Stomach smooth muscle (tissue), 2 donors: ENCODE measurements at regions not wholly inside any gene's neighbourhood (a gene's known extent, or its start where the extent isn't known, plus 50 kb on each side); places are given as distances from the start of the nearest gene placed in this dataset.

Experiments
- H3K27ac ChIP-seq: one replicate; pipeline ENCODE4 v1.7.0; 2013; ENCODE audit warnings: mild to moderate bottlenecking, low read length, inconsistent platforms
- H3K27me3 ChIP-seq, 2 donors: one replicate each; pipeline ENCODE4 v1.7.0; 2013; ENCODE audit warnings: low read length in 2 of 2; ENCODE audit not compliant: insufficient read depth in 2 of 2, control insufficient read depth in 1 of 2
- H3K36me3 ChIP-seq, 2 donors: one replicate each; pipeline ENCODE4 v1.7.0; 2013; ENCODE audit warnings: low read length in 2 of 2; ENCODE audit not compliant: control insufficient read depth in 2 of 2, insufficient read depth in 2 of 2
- H3K4me1 ChIP-seq: one replicate; pipeline ENCODE4 v1.7.0; 2013; ENCODE audit warnings: low read length; ENCODE audit not compliant: control insufficient read depth, insufficient read depth
- H3K4me3 ChIP-seq, 2 donors: one replicate each; pipeline ENCODE4 v1.7.0; 2013; ENCODE audit warnings: low read length in 2 of 2
- H3K9ac ChIP-seq, 2 donors: one replicate each; pipeline ENCODE4 v1.7.0; 2013; ENCODE audit warnings: low read length in 2 of 2, mild to moderate bottlenecking in 1 of 2
- H3K9me3 ChIP-seq, 2 donors: one replicate each; pipeline ENCODE4 v1.7.0; 2013; ENCODE audit warnings: low read length in 2 of 2; ENCODE audit not compliant: control insufficient read depth in 2 of 2
- donor health status: healthy.
- donor health status: Pancreatic carcinoma.

DNA sequence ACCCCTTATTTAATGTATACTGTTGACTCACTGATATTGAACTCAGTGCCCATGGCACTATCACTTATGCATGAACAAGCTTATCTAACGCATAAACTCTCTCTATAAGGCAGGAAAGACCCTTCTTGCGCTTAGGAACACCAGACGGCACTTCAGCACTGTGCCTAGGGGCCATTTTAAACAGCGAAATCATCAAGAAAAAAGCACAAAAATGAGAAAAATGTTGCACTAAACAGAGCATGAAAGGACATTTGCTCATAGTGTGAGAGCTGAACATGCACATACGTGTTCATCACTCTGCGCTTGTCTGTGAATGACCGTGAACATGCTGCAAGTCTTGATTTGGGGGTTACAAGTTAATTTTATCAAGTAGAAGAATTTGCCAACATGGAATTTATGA lies 109.6 kb downstream of the WDR11 start:
- no peaks in the 10 kb centered on the region for H3K9me3 ChIP-seq
- no peaks in the 10 kb centered on the region for H3K27me3 ChIP-seq
- no peak overlapping the region for H3K4me3 ChIP-seq
- no peak overlapping the region for H3K27ac ChIP-seq
- H3K4me1 ChIP-seq, result peaks cover 3% of the 10 kb centered on the region
- no peak overlapping the region for H3K9ac ChIP-seq
- no peaks in the 10 kb centered on the region for H3K36me3 ChIP-seq

GRCh38 chr10:120961795-120962755 lies 110.9 kb downstream of the WDR11 start:
- H3K27me3 ChIP-seq, result no peaks in the 10 kb centered on the region
- no peak overlapping the region for H3K27ac ChIP-seq
- no peaks in the 10 kb centered on the region for H3K36me3 ChIP-seq
- no peak overlapping the region for H3K9ac ChIP-seq
- no peak overlapping the region for H3K4me3 ChIP-seq
- peaks cover 3% of the 10 kb centered on the region for H3K4me1 ChIP-seq
- no peaks in the 10 kb centered on the region for H3K9me3 ChIP-seq

DNA sequence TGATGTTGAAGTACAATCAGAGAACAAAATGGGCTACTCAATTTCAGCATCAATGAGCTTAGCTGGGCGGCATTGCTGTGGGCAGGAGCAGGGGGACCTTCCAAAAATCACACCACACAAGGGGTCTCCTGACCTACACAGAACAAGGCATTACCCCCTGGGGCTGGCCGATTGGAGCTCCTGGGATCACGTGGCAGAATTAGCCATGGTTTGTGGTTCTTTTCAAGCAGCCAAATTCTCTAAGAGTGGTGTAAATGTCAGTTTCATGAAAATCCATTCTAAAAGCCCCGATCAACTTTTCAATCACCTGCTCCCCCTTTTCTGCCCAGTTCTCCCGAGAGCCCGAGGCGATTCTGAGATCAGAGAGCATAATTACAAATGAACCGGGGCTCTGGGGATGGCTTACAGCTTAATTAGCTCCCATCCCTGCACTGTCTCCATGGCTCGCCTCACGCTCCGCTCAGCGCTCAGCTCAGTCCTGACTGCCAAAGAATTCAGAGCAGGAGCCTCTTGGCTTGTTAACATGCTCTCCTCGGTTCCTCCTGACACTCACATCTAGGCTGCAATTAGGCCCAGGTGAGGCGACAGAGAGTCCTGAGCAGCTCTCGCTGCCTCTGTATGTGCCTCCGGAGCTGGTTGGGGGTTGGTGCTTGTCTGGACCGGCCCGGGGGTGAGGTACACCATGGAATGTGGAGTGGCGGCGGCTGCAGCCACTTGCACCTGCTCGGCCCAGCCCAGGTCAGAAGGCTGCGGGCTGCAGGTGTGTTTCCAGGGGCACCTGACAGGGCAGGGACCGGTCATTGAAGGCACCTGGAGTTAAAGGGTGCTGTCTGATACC lies 111.8 kb downstream of the WDR11 start:
- H3K4me3 ChIP-seq, result no peak overlapping the region
- H3K9ac ChIP-seq, result no peak overlapping the region
- H3K27me3 ChIP-seq, result no peaks in the 10 kb centered on the region
- H3K4me1 ChIP-seq, result peaks cover 3% of the 10 kb centered on the region
- H3K36me3 ChIP-seq, result no peaks in the 10 kb centered on the region
- H3K27ac ChIP-seq, result no peak overlapping the region
- no peaks in the 10 kb centered on the region for H3K9me3 ChIP-seq

DNA sequence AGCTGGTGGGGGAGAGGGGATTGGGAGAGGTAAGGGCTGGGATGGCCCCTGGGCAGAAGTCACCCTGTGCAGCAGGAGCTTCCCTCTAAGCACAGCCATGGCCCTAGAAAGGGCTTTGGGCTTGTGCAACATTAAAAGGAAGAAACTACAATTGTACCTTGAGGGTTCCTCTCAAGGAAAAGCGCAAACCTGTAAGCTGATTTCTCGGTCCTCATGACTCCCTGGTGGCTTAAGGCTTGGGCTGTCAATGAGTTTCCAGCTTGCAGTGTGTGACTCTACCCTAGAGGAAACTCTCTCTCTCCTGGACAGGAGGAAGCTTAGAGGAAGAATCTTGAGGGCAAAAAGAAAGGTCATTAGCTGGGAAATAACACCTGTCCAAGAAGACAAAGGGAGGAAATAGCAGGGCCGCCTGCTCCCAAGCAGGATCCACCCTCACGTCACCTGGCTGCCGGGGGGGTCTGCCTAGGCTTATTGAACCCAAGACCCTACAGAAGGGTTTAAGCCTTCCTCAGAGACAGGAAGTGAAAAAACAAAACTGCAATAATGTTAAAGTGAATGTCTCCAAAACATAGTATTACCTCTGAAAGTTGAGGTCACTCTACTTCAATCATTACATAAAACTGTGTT lies 112.5 kb downstream of the WDR11 start:
- Histone ChIP-seq H3K4me3 (no peak overlapping the region), H3K27me3 (no peaks in the 10 kb centered on the region), H3K27ac (no peak overlapping the region), H3K9me3 (no peaks in the 10 kb centered on the region), H3K36me3 (no peaks in the 10 kb centered on the region), H3K4me1 (peaks cover 3% of the 10 kb centered on the region), H3K9ac (no peak overlapping the region)

DNA sequence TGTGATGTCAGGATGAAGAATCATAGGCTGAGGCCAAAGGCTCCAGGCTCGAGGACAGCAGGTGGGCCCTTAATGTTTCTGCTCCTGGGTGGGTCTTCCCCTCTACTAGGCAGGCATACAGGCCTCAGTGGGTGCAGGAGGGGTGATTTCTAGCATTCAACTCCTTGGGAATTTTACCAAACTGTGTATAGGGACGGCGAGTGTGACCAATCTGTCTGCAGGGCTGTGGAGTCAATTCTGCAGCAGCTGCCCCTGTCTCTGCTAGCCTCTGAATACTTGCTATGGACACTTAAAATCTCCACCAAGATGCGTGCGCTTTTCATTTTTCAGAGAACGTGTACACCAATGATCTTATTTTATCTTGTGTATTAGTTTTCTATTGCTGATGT lies 115.5 kb downstream of the WDR11 start:
- H3K27me3 ChIP-seq, result no peaks in the 10 kb centered on the region
- no peaks in the 10 kb centered on the region for H3K36me3 ChIP-seq
- H3K9me3 ChIP-seq, result no peaks in the 10 kb centered on the region
- no peak overlapping the region for H3K9ac ChIP-seq
- no peak overlapping the region for H3K4me3 ChIP-seq
- peaks cover 3% of the 10 kb centered on the region for H3K4me1 ChIP-seq
- no peak overlapping the region for H3K27ac ChIP-seq

DNA sequence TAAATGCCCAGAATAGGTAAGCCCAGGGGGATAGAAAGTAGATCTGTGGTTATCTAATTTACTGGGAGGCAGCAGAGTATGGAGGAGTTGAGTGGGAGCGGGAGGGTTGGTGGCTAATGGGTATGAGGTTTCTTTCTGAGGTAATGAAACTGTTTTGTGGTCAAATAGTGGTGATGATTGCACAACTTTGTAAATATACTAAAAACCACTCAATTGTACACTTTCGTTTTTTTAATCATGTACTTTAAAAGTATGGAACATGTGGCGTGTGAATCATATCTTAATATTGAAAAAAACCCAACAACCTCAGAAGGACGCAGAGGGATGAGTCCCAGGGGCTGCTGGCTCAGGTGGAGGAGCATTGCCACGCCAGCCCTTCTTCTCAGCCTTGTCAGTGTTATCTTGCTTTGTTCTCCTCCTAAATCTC lies 118.1 kb downstream of the WDR11 start:
- Histone ChIP-seq H3K9me3 (peaks cover 0 to 5% of the 10 kb centered on the region in 2 donors), H3K4me3 (no peak overlapping the region), H3K9ac (no peak overlapping the region), H3K36me3 (no peaks in the 10 kb centered on the region), H3K4me1 (no peaks in the 10 kb centered on the region), H3K27me3 (peaks cover 0 to 4% of the 10 kb centered on the region in 2 donors), H3K27ac (no peak overlapping the region)

DNA sequence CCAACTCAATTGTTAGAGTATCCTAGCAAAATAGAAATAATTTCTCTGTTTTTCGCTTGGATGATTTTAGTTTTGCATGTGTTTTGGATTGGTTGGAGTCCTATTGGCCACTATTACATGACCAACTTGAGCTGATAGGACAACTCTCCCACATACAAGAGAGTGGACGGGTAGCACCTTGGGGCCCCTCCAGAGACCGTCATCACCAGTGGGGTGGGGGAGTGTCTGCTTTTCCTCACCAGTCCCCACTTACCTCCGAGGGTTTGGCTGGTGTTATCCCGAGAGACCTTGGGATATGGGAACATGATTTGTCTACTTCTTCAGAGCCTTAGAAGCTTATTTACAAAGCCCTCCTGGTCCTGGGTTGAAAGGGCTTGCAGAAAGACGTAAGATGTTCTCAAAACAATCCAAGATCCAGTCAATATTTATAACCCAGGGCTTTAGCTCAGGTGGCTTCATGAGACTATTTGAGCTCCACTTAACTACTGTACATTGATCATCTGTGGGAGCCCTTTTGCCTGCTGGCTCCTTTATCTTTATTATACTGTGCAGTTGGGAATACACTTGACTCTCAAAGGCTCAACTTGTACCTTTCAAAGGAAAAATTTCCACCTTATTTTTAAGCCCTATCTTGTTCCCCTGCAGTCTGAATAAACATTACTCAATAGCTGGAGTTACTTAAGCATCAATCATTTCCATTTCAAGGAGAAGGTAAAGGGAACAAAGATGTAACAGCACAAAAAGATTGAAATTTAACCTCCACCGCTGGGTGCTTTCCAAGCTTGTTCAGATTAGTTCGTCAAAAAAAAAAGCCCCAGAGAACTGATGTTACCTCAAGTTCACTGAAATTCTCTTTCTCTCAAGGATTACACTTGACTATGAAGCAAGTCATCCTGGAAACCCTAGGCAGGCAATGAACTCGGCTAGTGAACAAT lies 119.7 kb downstream of the WDR11 start:
- Histone ChIP-seq H3K9ac (no peak overlapping the region), H3K9me3 (peaks cover 0 to 6% of the 10 kb centered on the region in 2 donors), H3K36me3 (no peaks in the 10 kb centered on the region), H3K4me3 (no peak overlapping the region), H3K4me1 (no peaks in the 10 kb centered on the region), H3K27me3 (peaks cover 2 to 4% of the 10 kb centered on the region in 2 donors), H3K27ac (no peak overlapping the region)

DNA sequence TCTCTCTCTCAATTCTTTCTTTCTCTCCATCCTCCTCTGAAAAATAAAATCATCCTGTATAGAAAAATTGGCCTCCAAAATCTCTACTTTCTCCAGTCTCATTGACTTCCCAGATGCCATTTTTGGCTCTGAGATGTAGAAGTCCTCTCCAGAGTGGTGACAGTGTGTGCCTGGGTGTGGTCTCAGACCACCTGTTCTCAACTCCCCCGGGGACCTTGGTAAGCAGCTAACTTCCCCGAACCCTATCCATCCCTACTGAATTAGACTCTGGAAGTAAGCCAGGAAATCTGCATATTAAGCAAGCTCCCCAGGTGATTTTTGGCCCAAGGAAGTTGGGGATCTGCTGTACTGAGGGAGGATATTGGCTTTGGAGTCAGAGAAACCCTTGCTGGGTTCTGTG lies 120.5 kb downstream of the WDR11 start:
- Histone ChIP-seq H3K27me3 (peaks cover 4 to 7% of the 10 kb centered on the region in 2 donors), H3K9ac (no peak overlapping the region), H3K27ac (no peak overlapping the region), H3K9me3 (peaks cover 0 to 6% of the 10 kb centered on the region in 2 donors), H3K36me3 (no peaks in the 10 kb centered on the region), H3K4me1 (no peaks in the 10 kb centered on the region), H3K4me3 (no peak overlapping the region)

- no peak overlapping the region for H3K27ac ChIP-seq
- no peak overlapping the region for H3K4me3 ChIP-seq
- no peak overlapping the region for H3K9ac ChIP-seq
- peaks cover 4 to 7% of the 10 kb centered on the region in 2 donors for H3K27me3 ChIP-seq
- no peaks in the 10 kb centered on the region for H3K4me1 ChIP-seq
- H3K9me3 ChIP-seq, result peaks cover 0 to 6% of the 10 kb centered on the region in 2 donors
- H3K36me3 ChIP-seq, result no peaks in the 10 kb centered on the region
Measured at GRCh38 chr10:120972259-120972658, 121.1 kb downstream of the WDR11 start.
